Keratinocyte (primary cell): ENCODE measurements at regions not wholly inside any gene's neighbourhood (a gene's known extent, or its start where the extent isn't known, plus 50 kb on each side); places are given as distances from the start of the nearest gene placed in this dataset.

Experiments
- DNase-seq: peaks from one replicate; pipeline ENCODE4 v3.0.0-alpha.2; 2011; ENCODE audit warnings: low read depth, missing footprints, low spot score
- FAIRE-seq: peaks from 2 replicates; lab custom pipeline; 2011; peaks lifted over from hg19 to GRCh38; lab: Jason Lieb, UNC
- H2AFZ ChIP-seq: 2 replicates; pipeline ENCODE4 v1.6.0; 2012; ENCODE audit warnings: low read length, control low read depth, inconsistent platforms; ENCODE audit not compliant: control insufficient read depth
- H3K27ac ChIP-seq: 2 replicates; pipeline ENCODE4 v1.5.1; 2011; ENCODE audit warnings: low read length; ENCODE audit not compliant: control insufficient read depth, insufficient read depth
- H3K27me3 ChIP-seq: 3 replicates; pipeline ENCODE4 v1.6.0; 2011; ENCODE audit warnings: low read length; ENCODE audit not compliant: control insufficient read depth, insufficient read depth; ENCODE audit errors: extremely low read depth
- H3K36me3 ChIP-seq, 2 experiments: 2 replicates in 1 of 2; 3 replicates in 1 of 2; pipeline ENCODE4 v1.5.1; 2011; ENCODE audit warnings: low read length in 2 of 2, mild to moderate bottlenecking in 1 of 2; ENCODE audit not compliant: control insufficient read depth in 2 of 2, insufficient read depth in 2 of 2; ENCODE audit errors: extremely low read depth in 1 of 2
- H3K4me1 ChIP-seq: 3 replicates; pipeline ENCODE4 v1.5.1; 2011; ENCODE audit warnings: low read length; ENCODE audit not compliant: control insufficient read depth, insufficient read depth; ENCODE audit errors: extremely low read depth
- H3K4me2 ChIP-seq: 3 replicates; pipeline ENCODE4 v1.6.0; 2011; ENCODE audit warnings: low read depth, low read length; ENCODE audit not compliant: control insufficient read depth, insufficient read depth; ENCODE audit errors: extremely low read depth
- H3K4me3 ChIP-seq, 3 experiments: fragments of 200-600 bp in 1 of 3; sonication (generic) in 1 of 3; 2 replicates in 2 of 3; 3 replicates in 1 of 3; pipeline ENCODE4 v1.5.1; 2011 to 2016; ENCODE audit warnings: low read length in 3 of 3, mild to moderate bottlenecking in 3 of 3, control low read depth in 2 of 3, inconsistent platforms in 1 of 3, low read depth in 1 of 3, mixed read lengths in 1 of 3, mixed run types in 1 of 3, moderate library complexity in 1 of 3; ENCODE audit not compliant: control insufficient read depth in 2 of 3, insufficient read depth in 2 of 3; ENCODE audit errors: extremely low read depth in 1 of 3
- H3K79me2 ChIP-seq: 2 replicates; pipeline ENCODE4 v1.6.0; 2012; ENCODE audit warnings: low read length; ENCODE audit not compliant: control insufficient read depth, insufficient read depth
- H3K9ac ChIP-seq: 3 replicates; pipeline ENCODE4 v1.6.0; 2011; ENCODE audit warnings: low read length; ENCODE audit not compliant: control insufficient read depth, insufficient read depth; ENCODE audit errors: extremely low read depth
- H3K9me1 ChIP-seq: 3 replicates; pipeline ENCODE4 v1.6.0; 2011; ENCODE audit warnings: low read length; ENCODE audit not compliant: control insufficient read depth, insufficient read depth; ENCODE audit errors: extremely low read depth
- H3K9me3 ChIP-seq: 2 replicates; pipeline ENCODE4 v1.5.1; 2012; ENCODE audit warnings: low read depth, low read length; ENCODE audit not compliant: control insufficient read depth
- H4K20me1 ChIP-seq: 3 replicates; pipeline ENCODE4 v1.6.0; 2011; ENCODE audit warnings: low read length; ENCODE audit not compliant: control insufficient read depth, insufficient read depth; ENCODE audit errors: extremely low read depth
- CTCF ChIP-seq, 3 experiments: IDR thresholded peaks in 1 of 3; conservative IDR thresholded peaks in 1 of 3; optimal IDR thresholded peaks in 1 of 3; 2 replicates in 2 of 3; 3 replicates in 1 of 3; pipeline versions ENCODE3 to v1.5.1; 2011; ENCODE audit warnings: low read length in 3 of 3, mild to moderate bottlenecking in 3 of 3, moderate library complexity in 2 of 3, control low read depth in 1 of 3, inconsistent platforms in 1 of 3; ENCODE audit not compliant: insufficient read depth in 2 of 3; ENCODE audit errors: extremely low read depth in 1 of 3
- EZH2 ChIP-seq: IDR thresholded peaks from one replicate; pipeline ENCODE4 v1.6.1; 2012; ENCODE audit warnings: inconsistent platforms, mild to moderate bottlenecking, low read length, moderate library complexity
- dilution Hi-C: fragments of 300-500 bp; cut with MboI; formaldehyde crosslinking; loops from one replicate; pipeline ENCODE4 v1.7.0; 2020; ENCODE audit warnings: low sequenced_read_pairs; ENCODE audit not compliant: extremely low pct_ligation_motif_present

DNA sequence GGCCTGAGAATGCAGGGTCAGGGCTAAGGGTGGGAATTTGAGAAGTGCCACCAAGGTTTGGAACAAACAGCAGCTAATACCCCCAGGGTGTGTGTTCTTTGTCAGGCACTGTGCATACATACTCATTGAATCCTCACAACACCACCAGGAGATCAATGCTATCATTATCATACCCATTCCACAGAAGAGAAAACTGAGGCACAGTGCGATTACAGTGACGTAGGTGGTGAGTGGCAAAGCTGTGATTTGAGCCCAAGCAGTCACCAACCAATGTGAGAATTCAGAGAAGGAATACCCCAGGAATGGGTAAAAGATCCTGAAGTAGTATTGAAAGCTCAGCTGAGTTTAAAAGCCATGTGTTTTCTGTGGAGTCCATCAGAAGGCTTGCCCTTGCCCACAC, 281.6 kb upstream of the MGAT5 start:
- Histone ChIP-seq H4K20me1 (no peaks in the 10 kb centered on the region), H3K4me1 (no peaks in the 10 kb centered on the region), H3K4me2 (no peak overlapping the region), H3K36me3 (no peaks in the 10 kb centered on the region), H3K9me3 (no peaks in the 10 kb centered on the region), H3K9me1 (no peaks in the 10 kb centered on the region), H3K79me2 (no peaks in the 10 kb centered on the region), H3K27me3 (peaks cover 29% of the 10 kb centered on the region), H2AFZ (no peak overlapping the region), H3K27ac (no peak overlapping the region), H3K9ac (no peak overlapping the region), H3K4me3 (no peak overlapping the region)
- no peak for FAIRE-seq
- no peak for DNase-seq
- TF ChIP-seq CTCF (optimal IDR thresholded peaks at IDR 0.05 in 1 of 3, IDR thresholded peaks at IDR 0.05 in 1 of 3, conservative IDR thresholded peaks at IDR 0.05 in 1 of 3; ENCODE audit: extremely low read depth in 1 of 3, insufficient read depth in 2 of 3, low read length in 3 of 3) (no peak), EZH2 (no peak)
- dilution Hi-C loops = no loop called here

DNA sequence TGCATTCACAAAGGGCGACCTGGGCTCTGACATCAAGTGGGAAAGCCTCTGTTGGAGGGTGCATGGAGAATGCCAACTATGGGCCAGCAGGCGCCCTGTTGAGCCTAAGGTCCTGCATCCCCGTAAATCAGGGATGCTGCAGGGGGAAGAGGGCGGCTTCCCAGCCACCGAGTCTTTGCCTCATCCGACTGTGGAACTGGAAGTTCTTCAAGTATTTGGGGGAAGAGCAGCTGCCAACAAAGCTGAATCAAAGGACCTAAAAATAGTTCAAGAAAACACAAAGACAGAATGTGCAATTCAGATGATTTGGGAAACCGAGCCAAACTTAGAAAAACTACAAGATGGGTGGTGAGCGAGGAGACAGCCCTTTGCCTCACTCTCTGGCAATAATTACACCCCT, 281.1 kb upstream of the MGAT5 start:
- Histone ChIP-seq H3K79me2 (no peaks in the 10 kb centered on the region), H3K27ac (no peak overlapping the region), H3K36me3 (no peaks in the 10 kb centered on the region), H4K20me1 (no peaks in the 10 kb centered on the region), H3K9ac (no peak overlapping the region), H3K4me2 (no peak overlapping the region), H3K9me1 (no peaks in the 10 kb centered on the region), H3K4me3 (no peak overlapping the region), H2AFZ (no peak overlapping the region), H3K27me3 (peaks cover 31% of the 10 kb centered on the region), H3K4me1 (no peaks in the 10 kb centered on the region), H3K9me3 (no peaks in the 10 kb centered on the region)
- DNase-seq (no peak), FAIRE-seq (no peak)
- TF ChIP-seq CTCF (optimal IDR thresholded peaks at IDR 0.05 in 1 of 3, IDR thresholded peaks at IDR 0.05 in 1 of 3, conservative IDR thresholded peaks at IDR 0.05 in 1 of 3; ENCODE audit: extremely low read depth in 1 of 3, insufficient read depth in 2 of 3, low read length in 3 of 3) = no peak
- dilution Hi-C loops = no loop called here
